GM19468 (cell line): ENCODE measurements at regions not wholly inside any gene's neighbourhood (a gene's known extent, or its start where the extent isn't known, plus 50 kb on each side); places are given as distances from the start of the nearest gene placed in this dataset.
"Not testable (repeated sequence)": the region's sequence is repeated elsewhere in the genome, so short reads cannot be mapped to it uniquely, and the experiment has no call there.

Experiments
- ATAC-seq: cut with Tn5 transposase; IDR thresholded peaks from one replicate; pipeline ENCODE4 v1.9.1; 2021; ENCODE audit warnings: mild to moderate bottlenecking, moderate library complexity, moderate number of reproducible peaks; ENCODE audit not compliant: unreplicated experiment; ENCODE audit errors: extremely low read depth

DNA sequence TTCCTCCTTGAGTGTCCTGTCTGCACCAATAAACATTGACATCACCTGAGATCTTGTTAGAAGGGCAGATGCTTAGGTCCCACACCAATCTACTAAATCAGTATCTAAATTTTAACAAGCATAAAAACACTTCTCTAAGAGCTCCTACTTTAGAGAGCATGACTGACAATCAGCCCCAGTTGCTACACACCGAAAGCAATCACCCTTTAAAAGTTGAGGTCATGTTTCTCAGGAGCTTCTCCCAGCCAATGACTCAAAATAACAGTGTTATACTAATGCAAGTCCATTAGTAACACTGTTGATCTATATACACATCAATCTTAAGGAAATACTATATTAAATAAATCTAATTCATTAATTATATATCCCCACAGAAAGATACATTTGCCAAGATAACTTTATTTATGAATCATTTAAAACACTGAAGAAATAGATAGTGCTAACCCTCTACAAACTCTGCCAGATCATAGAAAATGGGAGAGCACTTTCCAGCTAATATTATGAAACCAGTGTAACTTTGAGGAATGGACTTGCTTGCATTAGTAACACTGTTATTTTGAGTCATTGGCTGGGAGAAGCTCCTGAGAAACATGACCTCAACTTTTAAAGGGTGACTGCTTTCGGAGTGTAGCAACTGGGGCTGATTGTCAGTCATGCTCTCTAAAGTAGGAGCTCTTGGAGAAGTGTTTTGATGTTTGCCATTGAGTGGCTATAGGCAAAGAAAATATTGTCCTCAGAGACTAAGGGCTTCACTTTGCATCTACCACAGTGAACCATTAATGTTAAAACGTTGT, 109.8 kb upstream of the HDX start:
- no peak for ATAC-seq

- no peak for ATAC-seq
These were observed 132.0 kb upstream of the HDX start for GRCh38 chrX:84634201-84634782.

DNA sequence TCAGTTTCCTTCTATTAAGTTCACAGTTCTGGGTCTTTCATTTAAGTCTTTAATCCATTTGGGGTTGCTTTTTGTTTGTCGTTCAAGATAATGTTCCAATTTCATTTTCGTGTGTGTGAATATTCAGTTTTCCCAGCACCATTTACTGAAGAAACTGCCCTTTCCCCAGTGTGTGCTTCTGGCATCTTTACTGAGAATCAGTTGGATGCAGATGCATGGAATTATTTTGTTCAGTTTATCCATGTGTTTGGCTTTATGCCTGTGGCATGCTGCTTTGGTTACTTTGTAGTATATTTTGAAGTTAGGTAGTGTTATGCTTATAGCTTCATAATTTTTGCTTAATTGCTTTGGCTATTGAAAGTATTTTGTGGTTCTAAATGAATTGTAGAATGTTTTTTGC, 163.8 kb upstream of the HDX start:
- no peak for ATAC-seq

DNA sequence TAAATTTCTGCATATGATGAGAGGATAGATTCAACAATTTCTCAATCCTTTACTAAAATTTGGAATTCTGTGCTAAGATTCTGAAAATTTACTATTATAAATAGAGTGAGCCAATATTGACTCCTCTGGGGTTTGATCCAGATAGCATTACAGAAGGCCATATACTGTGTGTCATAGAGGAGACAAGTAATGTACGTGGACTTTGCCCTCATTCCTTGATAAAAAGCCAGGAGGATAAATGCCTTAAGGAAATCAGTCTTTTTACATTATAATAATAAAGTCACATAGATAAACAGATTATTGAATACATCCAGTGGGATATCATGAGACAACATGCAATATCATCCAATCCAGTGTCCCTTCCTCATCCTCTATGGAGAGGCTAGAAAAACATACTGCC, 188.0 kb upstream of the HDX start:
- no peak for ATAC-seq

DNA sequence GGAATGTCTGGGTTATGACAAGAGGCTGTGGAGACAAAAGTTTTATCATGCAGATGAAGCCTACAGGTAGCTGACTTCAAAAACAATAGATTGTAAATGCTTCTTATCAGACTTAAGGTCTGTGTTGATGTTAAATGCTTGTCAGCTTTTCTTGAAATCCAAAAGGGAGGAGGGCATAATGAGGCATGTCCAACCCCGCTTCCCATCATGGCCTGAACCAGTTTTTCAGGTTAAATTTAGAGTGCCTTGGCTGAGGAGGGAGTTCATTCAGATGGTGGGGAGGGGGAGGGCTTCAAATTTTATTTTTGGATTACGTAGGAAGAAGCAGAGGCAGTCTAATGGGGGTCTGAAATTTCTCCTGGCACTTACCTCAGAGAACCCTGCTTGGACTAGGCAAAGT, 207.7 kb upstream of the HDX start:
- ATAC-seq, result no peak

DNA sequence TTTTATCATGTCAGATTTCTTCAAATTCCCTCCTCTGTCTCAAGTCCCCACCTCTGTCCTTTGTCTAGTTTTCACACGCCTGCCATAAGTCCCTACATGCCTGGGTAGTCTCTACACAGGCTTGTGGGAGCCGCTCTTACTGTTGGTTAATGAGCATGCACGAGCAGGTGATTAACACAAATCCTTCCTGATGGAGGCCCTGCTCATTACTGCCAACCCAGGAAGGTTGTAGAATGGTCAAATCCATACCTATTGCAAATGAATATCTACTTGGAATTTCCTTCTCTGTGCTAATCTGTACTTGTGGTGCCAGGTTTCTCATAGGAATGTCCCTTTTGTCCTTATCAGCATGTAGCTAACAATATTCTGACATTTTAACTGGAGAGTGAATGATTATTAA, 208.4 kb upstream of the HDX start:
- ATAC-seq, result no peak

DNA sequence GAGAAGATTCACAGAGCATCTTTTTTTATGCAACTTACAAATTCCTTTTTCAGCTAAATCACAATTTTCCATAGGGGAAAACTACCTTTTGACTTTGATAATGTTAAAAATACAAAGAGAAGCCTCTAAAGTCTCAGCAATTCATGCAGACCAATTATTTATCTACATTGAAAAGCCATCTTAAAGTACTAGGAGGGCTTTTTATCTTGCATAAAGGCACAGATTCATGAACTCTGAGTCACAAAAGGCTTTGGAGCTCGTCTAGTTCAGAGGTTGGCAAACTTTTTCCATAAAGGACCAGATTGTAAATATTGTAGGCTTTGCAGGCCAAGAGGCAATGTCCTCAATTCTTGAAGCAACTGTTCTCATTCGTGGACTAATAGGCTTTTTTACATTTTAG, 210.4 kb upstream of the HDX start:
- ATAC-seq, result no peak

- ATAC-seq, result no peak
These were observed 213.1 kb upstream of the HDX start for GRCh38 chrX:84715315-84715714.

- ATAC-seq, result no peak
These were observed 215.1 kb upstream of the HDX start for GRCh38 chrX:84717343-84717742.

GRCh38 chrX:84721416-84721815, 219.2 kb upstream of the HDX start:
- no peak for ATAC-seq

- ATAC-seq, result no peak
These were observed 222.3 kb upstream of the HDX start for GRCh38 chrX:84724576-84724975.

- ATAC-seq, result no peak
These were observed 227.2 kb upstream of the HDX start for GRCh38 chrX:84729408-84729807.

- ATAC-seq, result peak; percentile 98
These were observed 227.6 kb upstream of the HDX start for GRCh38 chrX:84729809-84730208.

GRCh38 chrX:84735025-84735424, 232.8 kb upstream of the HDX start:
- no peak for ATAC-seq

DNA sequence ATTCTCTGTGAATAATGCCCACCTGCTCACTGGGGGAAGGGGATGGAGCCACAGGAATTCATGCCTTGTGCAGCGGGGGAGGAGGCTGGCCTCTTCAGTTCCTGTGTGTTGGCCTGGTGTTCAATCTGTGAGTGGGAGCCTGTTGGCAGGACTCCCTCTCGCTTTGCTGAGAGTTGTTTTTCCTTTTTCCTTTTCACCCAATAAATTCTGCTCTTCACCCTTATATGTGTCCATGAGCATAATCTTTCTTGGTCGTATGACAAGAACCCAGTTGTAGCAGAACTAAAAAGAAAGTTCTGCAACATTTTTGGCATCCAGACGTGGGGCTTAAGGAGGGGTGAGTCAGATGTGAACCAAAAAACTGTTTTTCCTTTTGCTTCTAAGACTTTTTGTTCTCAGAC, 235.2 kb upstream of the HDX start:
- ATAC-seq, result no peak

DNA sequence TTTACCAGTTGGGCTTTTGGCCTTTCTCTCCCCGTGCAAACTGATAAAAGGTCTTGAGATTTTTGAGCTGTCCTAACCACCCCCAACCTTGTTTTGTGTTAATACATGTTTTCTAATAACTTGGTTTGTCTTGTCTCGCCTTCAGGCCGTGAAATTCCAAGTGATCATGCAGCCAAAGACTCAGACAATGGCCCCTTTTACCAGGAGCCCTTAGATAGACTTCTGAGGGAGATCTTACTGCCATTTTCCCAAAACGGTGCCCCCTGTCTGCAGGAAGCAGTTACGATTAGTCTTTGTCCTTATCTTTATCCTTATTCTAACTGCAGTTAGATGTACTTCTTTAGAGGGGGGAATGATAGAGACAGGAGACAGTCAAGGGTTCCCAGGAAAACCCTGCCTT, 245.3 kb upstream of the HDX start:
- no peak for ATAC-seq

- ATAC-seq, result no peak
These were observed 246.9 kb upstream of the HDX start for GRCh38 chrX:84748965-84749656.

- ATAC-seq, result no peak
These were observed 243.1 kb upstream of the APOOL start for GRCh38 chrX:84760560-84760959.

- no peak for ATAC-seq
These were observed 207.4 kb upstream of the APOOL start for GRCh38 chrX:84796321-84796720.

DNA sequence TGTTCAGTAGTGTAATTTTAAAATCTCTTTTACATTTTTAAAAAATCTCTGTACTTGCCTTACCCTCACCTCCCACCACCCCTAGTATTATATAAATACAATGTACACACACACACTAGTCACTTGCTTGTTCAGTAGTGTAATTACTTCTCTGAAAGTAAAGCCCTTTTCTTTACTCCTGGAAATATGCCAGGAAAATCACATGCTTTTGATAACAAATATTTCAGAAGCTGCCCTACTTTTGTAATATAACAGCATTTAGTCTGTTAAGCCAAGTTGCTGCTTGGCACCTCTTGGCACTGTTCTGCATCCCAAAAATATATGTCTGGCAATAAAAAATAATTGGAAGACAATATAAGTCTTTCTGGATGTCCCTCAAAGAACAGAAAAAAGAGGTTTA, 172.8 kb upstream of the APOOL start:
- ATAC-seq, result no peak

- ATAC-seq, result not testable (repeated sequence)
These were observed 157.1 kb upstream of the APOOL start for GRCh38 chrX:84846541-84846940.
